ENCODE measurements at regions not wholly inside any gene's neighbourhood (a gene's known extent, or its start where the extent isn't known, plus 50 kb on each side); places are given as distances from the start of the nearest gene placed in this dataset.
"Not testable (repeated sequence)": the region's sequence is repeated elsewhere in the genome, so short reads cannot be mapped to it uniquely, and the experiment has no call there.

DNA sequence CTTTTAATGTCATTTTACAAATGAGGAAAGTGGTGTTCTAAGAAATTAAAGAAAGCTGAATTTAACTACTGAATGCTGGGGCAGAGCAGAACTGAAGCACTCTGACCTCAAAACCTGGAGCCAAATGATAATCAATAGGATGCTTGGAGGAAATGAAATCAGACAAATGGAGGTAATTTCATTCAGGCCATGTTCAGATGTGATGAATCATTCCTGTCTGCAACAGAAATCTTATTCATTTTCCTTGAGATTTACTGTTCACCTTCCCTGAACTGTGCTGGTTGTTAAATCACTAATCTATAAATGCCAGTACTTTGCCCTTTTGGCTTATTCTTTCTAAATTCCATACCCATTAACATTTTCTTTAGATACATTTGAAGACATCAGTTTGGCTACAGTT is 85.6 kb upstream of the SNX7 start:
- TF ChIP-seq, protein P1, sequence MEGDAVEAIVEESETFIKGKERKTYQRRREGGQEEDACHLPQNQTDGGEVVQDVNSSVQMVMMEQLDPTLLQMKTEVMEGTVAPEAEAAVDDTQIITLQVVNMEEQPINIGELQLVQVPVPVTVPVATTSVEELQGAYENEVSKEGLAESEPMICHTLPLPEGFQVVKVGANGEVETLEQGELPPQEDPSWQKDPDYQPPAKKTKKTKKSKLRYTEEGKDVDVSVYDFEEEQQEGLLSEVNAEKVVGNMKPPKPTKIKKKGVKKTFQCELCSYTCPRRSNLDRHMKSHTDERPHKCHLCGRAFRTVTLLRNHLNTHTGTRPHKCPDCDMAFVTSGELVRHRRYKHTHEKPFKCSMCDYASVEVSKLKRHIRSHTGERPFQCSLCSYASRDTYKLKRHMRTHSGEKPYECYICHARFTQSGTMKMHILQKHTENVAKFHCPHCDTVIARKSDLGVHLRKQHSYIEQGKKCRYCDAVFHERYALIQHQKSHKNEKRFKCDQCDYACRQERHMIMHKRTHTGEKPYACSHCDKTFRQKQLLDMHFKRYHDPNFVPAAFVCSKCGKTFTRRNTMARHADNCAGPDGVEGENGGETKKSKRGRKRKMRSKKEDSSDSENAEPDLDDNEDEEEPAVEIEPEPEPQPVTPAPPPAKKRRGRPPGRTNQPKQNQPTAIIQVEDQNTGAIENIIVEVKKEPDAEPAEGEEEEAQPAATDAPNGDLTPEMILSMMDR (conservative IDR thresholded peaks at IDR 0.05), result no peak
- H3K27ac ChIP-seq, result no peak overlapping the region

- TF ChIP-seq, protein P1 (conservative IDR thresholded peaks at IDR 0.05), result no peak
- H3K27ac ChIP-seq, result no peak overlapping the region
Observed at GRCh38 chr1:98565951-98566350, 95.6 kb upstream of the SNX7 start.

DNA sequence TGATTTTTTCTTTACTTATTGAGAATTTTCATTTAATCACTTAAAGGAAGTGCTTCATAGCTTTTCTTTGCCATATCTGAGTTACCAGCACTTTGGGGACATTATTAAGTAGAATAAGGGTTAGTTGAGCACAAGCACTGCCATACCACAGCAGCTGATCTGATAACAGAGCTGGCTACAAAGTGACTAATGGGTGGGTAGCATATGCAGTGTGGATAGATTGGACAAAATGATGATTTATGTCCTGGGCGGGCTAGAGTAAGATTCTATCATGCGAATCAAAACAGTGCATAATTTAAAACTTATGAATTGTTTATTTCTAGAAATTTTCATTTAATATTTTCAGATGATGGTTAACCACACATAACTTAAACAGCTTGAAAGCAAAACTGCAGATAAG is 102.2 kb upstream of the SNX7 start:
- TF ChIP-seq, protein P1 (conservative IDR thresholded peaks at IDR 0.05), result no peak
- H3K27ac ChIP-seq, result no peak overlapping the region

DNA sequence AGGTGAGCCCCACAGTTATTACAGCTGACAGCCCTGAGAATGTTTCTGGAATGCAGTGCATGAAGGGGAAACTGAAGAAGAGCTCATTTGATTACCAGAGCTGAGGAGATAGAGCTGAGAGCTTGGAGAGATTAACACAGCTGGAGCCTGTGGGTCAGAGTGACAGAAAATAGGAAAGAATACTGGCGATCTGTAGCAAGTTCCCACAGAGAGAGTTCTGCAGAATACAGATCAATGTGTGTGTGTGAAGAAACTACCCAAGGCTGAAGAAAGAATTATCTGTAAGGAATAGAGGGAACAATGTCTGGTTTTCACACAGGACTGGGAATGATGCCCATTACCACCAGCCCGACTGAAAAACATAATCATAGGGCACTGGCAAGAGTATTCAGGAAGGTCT is 103.6 kb upstream of the SNX7 start:
- no peak overlapping the region for H3K27ac ChIP-seq
- TF ChIP-seq, protein P1 (conservative IDR thresholded peaks at IDR 0.05), result no peak

GRCh38 chr1:98556521-98557158 is 104.9 kb upstream of the SNX7 start:
- TF ChIP-seq, protein P1 (conservative IDR thresholded peaks at IDR 0.05), result peak; percentile 52

DNA sequence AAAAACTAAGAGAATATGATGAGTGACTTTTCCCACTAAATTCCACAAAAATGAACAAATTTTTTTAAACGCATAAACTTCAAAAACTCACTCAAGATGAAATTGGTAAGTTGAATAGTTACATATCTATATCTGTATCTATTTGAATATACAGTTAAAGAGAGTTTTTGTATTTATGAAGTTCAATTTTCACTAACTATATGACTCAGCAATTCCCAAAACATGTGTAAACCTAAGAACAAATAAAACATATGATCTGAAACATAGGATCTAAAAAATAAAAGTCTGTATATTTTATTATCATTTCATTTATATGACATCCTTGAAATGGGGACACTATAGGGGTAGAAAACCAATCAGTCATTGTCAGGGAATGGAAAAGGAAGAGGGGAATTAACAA is 105.7 kb upstream of the SNX7 start:
- TF ChIP-seq, protein P1 (conservative IDR thresholded peaks at IDR 0.05), result no peak
- H3K27ac ChIP-seq, result no peak overlapping the region

More at GRCh38 chr1:98556521-98557158, 104.9 kb upstream of the SNX7 start:
- H3K27ac ChIP-seq, result no peak overlapping the region

GRCh38 chr1:98552576-98553074 is 108.9 kb upstream of the SNX7 start:
- not testable (repeated sequence) for H3K27ac ChIP-seq

- TF ChIP-seq, protein P1 (conservative IDR thresholded peaks at IDR 0.05), result no peak
- no peak overlapping the region for H3K27ac ChIP-seq
Observed at GRCh38 chr1:98550076-98550475, 111.4 kb upstream of the SNX7 start.

Measured in VCaP (cell line).